IPS DF 19.7 (cell line): ENCODE measurements at regions not wholly inside any gene's neighbourhood (a gene's known extent, or its start where the extent isn't known, plus 50 kb on each side); places are given as distances from the start of the nearest gene placed in this dataset.
"Not testable (repeated sequence)": the region's sequence is repeated elsewhere in the genome, so short reads cannot be mapped to it uniquely, and the experiment has no call there.

ENCODE experiments used
- DNase-seq: peaks from one replicate; pipeline ENCODE4 v3.0.0-alpha.2; 2013; ENCODE audit warnings: low read depth, low spot score

DNA sequence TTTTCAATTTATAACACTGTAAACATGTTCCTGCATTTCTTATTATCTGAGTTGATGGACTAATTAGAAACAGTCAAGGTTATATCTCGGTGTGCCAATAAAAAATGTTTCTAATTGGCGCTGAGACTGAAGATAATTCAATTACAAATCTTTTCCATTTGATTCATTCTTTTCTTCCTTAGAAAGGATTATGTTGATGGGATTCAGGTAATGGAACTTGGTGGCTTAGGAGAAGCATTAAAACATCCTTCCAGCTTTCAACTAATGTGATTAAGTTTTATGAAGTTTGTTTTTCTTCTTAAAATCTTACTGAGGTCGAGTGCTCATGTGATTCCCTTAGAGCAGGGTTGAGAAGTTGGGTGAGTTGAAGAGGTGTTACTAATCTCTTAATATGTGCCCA is 1015.3 kb downstream of the NR2F1-AS1 start:
- DNase-seq = no peak

DNA sequence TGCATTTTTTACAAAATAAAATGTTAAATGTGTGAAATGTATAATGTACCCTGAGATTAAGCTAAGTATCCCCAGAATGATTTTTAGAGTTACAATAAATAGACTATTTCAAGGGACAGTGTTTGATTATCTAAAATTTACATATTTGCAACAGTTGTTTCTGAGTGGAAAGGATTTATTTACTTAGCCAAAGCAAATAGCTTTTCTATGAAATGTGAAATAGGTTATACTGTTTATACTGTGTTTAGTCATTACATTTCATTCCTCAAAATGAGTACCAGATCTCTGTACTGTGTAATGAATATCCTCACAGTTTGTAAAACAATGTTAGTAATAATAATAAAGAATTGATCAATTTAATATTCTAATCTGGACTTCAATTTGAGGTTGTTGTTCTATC is 1019.0 kb downstream of the NR2F1-AS1 start:
- no peak for DNase-seq

DNA sequence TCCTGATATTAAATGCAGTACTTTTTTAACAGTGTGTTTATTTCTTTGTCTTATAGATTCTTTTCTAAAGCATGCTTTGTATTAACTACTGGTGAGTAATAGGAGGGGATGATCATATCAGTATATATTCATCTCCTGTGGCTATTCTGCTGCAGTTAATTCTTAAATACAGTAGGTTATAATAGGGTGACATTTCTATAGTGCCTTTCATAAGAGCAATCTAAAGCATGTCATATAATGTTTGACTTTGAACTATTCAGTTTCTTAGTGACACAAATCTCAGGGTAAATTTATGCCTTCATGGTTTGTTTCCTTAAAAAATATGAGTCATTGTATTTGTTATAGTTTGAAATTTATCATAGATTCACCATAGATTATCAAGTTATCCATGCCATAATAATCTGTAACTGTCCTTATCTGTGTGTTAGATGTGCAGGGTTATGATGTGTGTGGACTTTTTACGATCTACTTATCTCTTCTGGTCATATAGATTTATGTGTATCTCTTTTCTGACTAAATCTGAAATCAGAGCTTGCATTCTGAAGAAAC is 1019.5 kb downstream of the NR2F1-AS1 start:
- no peak for DNase-seq

DNA sequence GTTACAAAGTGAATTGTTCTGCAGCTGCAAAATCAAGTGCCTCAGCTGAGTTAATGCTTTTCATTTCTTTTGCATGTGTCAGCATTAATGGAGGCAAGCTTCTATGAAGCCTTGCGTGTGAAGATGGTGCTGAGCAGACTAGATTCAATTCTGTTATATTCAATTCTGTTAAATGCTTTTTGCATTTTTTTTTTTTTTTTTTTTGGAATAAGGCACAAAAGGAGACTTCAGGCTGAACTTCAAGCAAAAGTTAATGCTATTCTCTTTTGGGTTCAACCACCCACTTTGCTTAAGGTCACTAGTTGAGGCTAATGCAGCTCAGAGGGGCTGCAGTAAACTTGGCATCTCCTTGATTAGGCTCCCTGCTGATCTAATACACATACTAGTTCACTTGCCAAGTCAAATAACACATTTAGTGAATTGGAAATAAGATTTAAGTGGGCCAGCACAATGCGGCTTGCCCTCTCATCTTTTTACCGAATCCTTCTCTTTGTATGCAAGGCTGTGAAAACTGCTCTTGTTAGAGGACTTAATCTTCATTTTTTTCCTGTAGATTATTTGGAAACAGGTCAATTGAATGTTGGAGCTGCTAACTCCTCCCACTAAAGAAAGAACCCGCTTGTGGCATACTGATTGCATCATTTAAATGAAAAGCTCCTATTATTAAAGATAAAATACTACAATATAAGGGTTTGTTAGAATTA is 1020.2 kb downstream of the NR2F1-AS1 start:
- DNase-seq = peak; percentile 7

DNA sequence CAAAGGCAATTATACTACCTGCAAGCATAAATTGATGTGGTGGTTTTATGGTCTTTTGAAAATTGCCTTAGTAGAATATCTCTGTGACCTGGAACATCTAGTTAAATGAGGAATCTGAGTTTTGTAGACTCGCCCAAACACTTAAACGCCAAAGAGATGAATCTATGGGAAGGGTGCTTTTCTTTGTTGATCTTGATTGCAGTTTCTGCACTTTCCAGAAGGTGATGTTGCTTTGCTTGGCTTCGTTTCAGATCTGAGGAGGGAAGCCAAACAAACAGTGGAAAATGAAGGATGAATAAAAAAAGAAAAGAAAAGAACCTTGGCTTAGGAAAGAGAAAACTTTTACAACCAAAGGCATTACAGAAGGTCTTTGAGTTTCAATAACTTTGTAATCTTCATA is 1021.2 kb downstream of the NR2F1-AS1 start:
- no peak for DNase-seq

DNA sequence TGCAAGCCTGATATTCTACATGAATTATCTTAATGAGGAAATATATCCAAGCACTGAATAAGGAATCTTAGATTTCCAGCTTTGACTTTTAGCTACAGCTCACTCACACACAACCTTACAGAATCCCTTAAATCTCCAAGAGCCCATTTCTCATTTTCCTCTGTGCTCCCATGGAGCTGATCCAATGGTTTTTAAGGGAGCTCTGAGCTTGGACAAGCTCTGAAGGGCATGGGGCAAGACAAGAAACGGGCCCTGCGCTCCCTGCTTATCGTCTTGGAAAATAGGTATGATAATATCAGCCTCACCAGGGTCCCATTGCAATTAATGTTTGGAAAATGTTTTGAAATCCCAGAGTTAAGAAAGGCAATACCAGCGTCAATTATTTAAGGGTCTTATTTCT is 1021.7 kb downstream of the NR2F1-AS1 start:
- no peak for DNase-seq

DNA sequence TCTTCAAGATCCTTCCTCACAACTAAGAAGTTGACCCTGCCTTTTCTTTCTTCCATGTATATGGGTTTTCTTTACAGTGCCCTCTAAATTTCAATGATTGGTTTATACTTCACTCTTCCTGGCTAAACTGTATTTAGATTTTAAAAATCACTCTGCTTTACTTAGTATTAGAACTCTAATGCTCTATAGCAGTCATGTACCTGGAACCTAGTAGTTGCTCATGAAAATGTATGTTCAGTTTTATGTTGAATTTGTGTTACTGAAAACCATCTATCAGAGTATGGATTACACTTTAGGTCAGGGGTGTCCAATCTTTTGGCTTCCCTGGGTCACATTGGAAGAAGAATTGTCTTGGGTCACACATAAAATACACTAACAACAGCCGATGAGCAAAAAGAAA is 1024.3 kb downstream of the NR2F1-AS1 start:
- DNase-seq = no peak

DNA sequence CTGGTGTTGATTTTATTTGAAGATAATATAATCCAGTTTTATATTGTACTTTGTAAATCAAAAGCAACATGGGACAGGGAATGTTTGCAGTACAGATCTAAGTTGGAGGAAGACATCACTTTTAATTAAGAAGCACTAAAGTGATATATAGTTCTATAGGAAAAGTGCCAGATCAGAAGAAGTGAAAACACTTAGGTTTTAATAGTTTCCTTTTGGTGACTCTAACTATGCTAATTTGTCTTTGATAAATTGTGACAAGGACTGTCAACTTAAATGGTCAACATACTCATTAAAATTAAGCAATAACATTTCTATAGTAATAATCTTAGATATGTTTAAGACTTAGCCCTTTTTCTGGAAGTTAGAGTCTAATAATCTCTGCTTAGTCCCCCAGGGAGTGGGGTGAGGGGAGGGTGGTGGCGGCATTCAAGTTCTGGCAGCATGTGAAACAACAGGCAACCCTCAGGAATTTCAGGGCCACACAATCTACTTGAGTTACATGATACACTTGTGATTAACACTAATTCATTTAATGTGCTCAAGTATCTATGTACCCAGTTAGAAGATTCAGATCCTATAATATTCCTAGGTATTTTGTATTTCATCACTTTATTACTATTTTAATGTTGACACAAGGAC is 1026.5 kb downstream of the NR2F1-AS1 start:
- DNase-seq = no peak

DNA sequence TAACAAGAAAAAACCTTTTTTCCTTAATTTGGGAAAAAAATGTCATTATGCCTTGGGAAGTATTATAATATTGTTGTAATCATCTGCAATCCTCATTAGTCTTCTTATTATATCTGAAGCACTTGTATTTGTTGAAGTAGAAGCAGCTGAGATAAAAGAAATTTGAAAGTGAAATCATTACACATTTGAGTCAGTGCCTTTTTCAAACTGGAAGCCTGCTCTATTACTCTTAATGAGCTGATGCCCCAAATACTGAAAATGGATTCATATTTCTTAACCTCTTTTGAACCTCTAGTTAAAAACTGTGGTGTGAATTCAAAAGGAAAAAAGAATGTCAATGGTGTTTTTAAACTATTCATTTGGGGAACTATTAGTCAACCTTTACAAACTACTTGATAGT is 1027.7 kb downstream of the NR2F1-AS1 start:
- no peak for DNase-seq

DNA sequence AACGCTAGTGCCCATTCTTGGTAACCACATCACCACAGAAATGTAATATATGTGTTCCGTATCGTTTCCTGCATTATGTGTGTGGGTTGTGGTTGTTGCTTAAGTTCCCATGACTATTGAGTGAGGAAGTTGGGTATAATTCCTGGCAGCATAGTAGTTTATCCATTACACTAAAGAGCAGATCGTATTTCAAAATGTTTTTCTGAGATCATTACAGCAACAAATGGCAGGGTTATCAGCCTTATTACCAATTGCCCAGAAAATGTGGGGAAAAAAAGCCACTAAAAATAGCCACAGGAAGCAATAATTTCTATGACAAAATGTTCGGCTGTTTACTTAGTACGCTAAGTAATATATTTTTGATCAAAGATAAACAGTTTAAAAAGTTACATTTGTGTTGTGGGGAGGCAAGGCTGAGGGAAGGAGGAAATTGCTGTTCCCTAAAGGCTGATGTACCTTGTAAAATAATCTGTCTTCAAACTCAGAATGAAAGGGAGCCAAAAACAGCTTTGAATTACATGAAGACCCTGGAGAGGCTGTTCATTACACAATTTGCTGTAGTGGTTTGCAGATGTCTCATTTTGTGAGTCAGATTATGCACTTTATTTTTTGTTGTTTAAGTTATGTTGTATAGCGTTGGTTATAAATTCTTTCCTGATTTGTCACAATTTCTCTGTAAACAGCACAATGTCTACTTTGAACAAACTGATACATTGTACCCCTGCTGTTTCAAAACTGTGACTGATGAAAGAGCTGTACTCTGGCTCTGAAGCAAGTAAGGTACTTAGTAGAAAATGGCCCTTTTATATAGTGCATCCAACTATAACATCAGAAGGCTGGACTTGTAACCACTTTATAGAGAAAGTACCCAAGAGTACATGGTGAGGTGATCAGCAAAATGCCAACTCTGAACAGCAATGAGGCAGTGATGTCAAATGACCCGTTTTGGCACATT is 1028.5 kb downstream of the NR2F1-AS1 start:
- DNase-seq = no peak

DNA sequence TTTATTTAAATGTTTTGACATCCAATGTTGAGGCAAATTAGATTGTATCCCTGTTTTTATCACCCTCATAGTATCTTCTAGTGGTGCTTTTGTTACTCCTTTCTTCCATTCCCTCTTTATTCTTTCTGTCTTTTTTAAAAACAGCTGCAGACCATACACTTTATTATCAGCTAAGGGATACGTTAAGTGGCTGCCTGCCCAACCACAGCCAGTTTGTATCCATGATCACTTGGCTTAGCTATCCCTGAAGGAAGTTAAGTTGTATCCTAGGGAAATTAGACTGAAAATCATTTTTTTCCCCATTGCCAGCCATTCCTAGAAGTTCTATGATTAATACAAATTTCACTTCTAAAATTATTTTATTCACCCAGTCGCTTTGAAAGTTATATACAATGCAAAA is 1032.7 kb downstream of the NR2F1-AS1 start:
- no peak for DNase-seq

DNA sequence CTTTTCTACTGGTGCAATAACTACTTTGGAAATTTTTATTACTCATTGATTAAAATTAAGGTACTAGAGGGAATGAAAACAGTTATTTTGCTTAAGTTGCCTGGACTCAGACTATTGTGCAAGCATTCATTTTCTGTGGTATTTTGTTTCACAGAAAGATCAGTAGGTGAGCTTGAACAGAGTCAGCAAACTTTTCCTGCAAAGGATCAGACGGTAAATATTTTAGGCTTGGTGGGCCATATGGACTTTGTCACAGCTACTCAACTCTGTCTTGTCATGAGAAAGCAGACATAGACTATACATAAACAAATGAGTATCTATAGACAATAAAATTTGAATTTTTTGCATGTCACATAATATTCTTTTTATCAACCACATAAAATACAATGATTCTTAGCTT is 1036.4 kb downstream of the NR2F1-AS1 start:
- no peak for DNase-seq

DNA sequence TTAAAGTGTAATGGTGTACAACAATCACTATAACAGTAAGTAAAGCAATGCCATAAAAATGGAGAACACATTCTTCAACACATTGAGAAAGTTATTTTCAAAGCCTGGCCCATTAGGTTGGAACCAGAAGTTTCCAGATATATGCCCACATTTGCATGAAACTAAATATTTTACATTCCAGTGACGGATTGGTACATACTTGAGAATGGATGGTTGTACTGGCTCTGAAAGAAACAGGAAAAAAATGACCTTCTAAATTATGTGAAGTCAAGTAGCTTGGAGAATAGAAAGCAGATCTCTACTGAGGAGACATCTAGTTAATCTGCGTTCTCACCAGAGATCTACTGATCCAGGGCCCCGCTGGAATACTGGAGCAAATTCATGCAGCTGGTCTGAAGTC is 1037.0 kb downstream of the NR2F1-AS1 start:
- DNase-seq = no peak

DNA sequence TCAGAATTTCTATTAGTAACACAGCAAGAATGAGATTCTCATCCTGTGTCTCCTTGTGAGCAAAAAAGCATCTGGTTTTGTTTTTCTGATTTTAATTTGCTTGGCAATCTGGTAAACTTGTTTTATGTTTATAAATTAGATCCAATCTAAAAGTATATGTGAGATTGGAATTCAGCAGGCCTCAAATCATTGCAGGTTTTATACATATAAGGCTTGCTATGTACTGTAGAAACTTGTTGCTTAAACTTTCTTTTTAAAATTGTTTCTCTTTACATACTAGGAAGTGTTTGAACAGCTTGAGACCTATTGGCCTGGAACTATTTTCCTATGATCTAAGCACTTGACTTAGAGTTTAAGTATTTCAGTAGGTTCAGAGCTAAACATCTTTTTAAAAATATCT is 1037.8 kb downstream of the NR2F1-AS1 start:
- DNase-seq = no peak

DNA sequence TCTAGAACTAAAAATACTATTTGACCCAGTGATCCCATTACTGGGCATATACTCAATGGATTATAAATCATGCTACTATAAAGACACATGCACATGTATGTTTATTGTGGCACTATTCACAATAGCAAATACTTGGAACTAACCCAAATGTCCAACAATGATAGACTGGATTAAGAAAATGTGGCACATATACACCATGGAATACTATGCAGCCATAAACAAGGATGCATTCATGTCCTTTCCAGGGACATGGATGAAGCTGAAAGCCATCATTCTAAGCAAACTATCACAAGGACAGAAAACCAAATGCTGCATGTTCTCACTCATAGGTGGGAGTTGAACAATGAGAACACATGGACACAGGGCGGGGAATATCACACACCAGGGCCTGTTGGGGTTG is 1039.0 kb downstream of the NR2F1-AS1 start:
- not testable (repeated sequence) for DNase-seq

DNA sequence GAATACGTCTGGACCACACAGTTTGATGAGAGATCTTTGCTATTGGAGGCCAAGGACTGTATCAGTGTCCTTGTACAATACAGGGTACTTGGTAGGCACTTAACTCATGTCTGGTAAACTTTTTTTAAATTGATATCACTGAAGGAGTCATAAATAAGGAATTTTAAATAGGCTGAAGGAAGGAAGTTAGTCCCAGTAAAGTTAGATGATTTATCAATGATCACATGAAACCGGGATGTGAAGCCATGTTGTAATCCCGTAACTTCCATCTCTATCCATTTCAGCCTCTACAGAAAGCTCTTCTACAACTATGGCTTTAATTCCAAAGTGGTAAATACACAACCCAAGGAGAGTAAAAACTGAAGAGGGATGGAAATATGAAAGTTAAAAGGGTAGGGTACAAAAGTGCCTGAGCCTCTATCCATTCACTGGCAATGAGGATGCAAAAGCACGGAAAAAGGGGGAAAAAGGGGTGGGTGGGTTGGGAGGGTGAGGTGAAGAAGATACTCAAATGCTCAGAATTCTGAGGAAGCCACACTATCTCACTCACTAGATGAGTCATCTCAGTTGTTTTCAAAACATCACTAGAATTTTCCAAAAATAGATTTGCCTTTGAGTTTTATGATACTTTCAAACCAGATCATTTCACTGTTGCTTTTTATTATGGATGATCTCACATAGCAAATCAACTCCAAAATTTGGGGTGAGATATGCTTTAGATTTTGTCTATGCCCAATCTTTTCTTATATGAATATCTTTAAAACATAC is 1053.5 kb downstream of the NR2F1-AS1 start:
- no peak for DNase-seq

DNA sequence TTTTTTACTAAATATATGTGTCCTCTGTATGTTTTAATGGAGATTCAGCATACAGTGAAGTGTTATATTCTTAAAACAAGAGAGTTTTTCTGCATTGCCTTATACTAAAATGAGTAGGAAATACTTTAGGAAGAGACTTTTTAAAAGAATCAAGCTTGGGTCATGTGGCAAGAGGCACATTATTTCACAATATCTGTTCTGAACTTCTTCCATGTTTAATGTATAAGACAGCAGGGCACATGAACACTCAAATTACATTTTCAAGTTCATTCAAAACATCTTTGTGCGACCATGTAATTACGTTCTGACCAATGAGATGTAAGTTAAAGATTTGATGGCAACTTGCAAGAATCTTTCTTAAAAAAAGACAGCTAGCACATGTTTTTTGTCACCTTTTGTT is 1055.9 kb downstream of the NR2F1-AS1 start:
- DNase-seq = no peak

DNA sequence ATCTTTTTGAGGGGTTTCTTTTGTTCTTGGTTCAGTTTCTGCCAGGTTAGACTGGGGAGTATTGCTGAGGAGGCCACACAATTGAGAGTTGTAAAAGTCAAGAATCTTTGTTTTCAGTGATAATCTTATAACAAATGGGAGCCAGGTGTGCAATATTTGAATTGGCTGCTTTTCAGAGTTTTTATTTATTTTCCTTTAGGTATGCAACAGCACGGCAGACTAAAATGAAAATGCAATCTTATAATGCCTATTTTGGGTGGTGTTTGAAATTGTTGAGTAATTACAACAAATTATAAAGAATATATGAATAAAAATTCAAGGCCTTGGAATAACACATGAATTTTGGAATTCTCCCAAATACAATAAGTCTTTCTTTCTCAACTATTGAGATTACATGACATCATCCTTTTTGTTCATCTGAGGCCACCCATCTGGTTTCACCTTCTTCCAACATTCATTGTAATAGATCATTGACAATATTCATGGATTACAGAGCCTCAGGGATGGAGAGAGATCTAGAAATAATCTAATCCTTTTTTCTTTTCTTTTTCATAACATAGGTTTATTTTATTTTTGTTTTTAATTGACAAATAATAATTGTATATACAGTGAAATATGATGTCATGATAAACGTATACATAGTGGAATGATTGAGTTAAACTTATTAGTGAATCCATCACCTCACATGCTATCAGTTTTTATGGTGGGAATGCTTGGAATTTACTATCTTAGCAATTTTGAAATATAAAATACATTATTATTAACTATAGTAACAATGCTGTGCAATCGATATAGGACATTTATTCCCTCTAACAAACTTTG is 1061.0 kb downstream of the NR2F1-AS1 start:
- DNase-seq = no peak

DNA sequence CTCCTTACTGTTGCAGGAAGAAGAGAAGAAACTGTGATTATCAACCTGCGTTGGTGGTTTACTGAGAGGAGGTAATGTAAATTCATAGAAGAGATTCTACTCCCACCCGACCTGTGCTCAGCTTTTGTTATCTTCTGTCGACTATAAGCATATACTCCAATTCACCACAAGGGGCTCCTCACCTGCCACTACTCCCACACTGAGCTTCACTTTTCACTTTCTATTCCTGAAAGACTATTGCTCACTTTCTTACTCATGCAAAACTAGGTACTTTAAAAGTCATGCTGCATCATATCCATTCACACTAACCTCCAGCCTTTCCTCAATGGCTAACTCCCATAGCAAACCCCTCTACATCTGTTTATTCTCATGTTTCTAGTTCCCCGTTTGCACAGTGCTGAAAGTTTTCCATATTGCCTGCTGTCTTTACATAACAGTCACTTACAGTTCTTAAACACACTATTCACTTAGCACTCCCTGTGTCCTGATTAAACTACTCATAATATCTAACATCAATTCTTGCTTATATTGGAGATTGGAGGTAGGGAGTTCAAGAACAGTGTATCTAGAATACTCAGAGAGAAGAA is 1062.6 kb downstream of the NR2F1-AS1 start:
- peak; percentile 45 for DNase-seq

DNA sequence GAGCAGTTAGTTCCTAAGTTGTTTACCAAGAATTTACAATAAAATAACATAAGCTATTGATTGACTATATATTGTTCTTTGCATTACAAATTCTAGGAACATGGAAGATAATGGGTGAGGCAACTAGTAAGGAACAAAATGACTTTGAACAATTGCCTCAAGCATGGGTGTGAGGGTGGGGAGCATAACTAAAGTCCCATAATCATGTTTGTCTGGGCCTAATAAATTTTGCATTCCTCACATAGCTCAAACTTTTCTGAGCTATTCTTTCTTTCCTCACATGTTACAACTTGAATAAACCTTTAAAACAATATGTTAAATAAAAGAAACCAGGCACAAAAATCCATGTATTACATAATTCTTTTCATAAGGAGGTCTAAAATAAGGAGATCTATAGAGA is 1066.1 kb downstream of the NR2F1-AS1 start:
- no peak for DNase-seq
